ENCODE measurements at regions not wholly inside any gene's neighbourhood (a gene's known extent, or its start where the extent isn't known, plus 50 kb on each side); places are given as distances from the start of the nearest gene placed in this dataset.

- TF ChIP-seq CTCF (IDR thresholded peaks at IDR 0.05; ENCODE audit: control insufficient read depth, insufficient read depth, low read depth, low read length, missing control alignments), result no peak
- no peak overlapping the region for H3K4me3 ChIP-seq (ENCODE audit: control insufficient read depth, low read depth, low read length)
- DNase-seq (ENCODE audit: low read depth), result no peak
Measured at GRCh38 chr2:147164563-147164962, 680.3 kb upstream of the ACVR2A start.

GRCh38 chr2:147161746-147162145, 683.1 kb upstream of the ACVR2A start:
- no peak overlapping the region for H3K4me3 ChIP-seq (ENCODE audit: control insufficient read depth, low read depth, low read length)
- no peak for DNase-seq (ENCODE audit: low read depth)
- no peak for TF ChIP-seq CTCF (IDR thresholded peaks at IDR 0.05; ENCODE audit: control insufficient read depth, insufficient read depth, low read depth, low read length, missing control alignments)

- TF ChIP-seq CTCF (IDR thresholded peaks at IDR 0.05; ENCODE audit: control insufficient read depth, insufficient read depth, low read depth, low read length, missing control alignments), result no peak
- no peak overlapping the region for H3K4me3 ChIP-seq (ENCODE audit: control insufficient read depth, low read depth, low read length)
- no peak for DNase-seq (ENCODE audit: low read depth)
Measured at GRCh38 chr2:147156970-147157369, 687.9 kb upstream of the ACVR2A start.

- no peak for TF ChIP-seq CTCF (IDR thresholded peaks at IDR 0.05; ENCODE audit: control insufficient read depth, insufficient read depth, low read depth, low read length, missing control alignments)
- H3K4me3 ChIP-seq (ENCODE audit: control insufficient read depth, low read depth, low read length), result no peak overlapping the region
- no peak for DNase-seq (ENCODE audit: low read depth)
Measured at GRCh38 chr2:147150241-147150635, 694.6 kb upstream of the ACVR2A start.

GRCh38 chr2:147149575-147150240, 695.1 kb upstream of the ACVR2A start:
- no peak for TF ChIP-seq CTCF (IDR thresholded peaks at IDR 0.05; ENCODE audit: control insufficient read depth, insufficient read depth, low read depth, low read length, missing control alignments)
- no peak for DNase-seq (ENCODE audit: low read depth)
- H3K4me3 ChIP-seq (ENCODE audit: control insufficient read depth, low read depth, low read length), result no peak overlapping the region

GRCh38 chr2:147147802-147148201, 697.0 kb upstream of the ACVR2A start:
- no peak overlapping the region for H3K4me3 ChIP-seq (ENCODE audit: control insufficient read depth, low read depth, low read length)
- no peak for TF ChIP-seq CTCF (IDR thresholded peaks at IDR 0.05; ENCODE audit: control insufficient read depth, insufficient read depth, low read depth, low read length, missing control alignments)
- no peak for DNase-seq (ENCODE audit: low read depth)
